LNCaP clone FGC (cell line): ENCODE measurements at regions not wholly inside any gene's neighbourhood (a gene's known extent, or its start where the extent isn't known, plus 50 kb on each side); places are given as distances from the start of the nearest gene placed in this dataset.

Source experiments
- DNase-seq: peaks from one replicate; pipeline ENCODE4 v3.0.0-alpha.2; 2011; ENCODE audit warnings: low read depth
- H3K4me3 ChIP-seq: 2 replicates; pipeline ENCODE4 v1.5.1; 2011; ENCODE audit warnings: mild to moderate bottlenecking, low read depth, low read length, control low read depth
- CTCF ChIP-seq: IDR thresholded peaks from 2 replicates; pipeline ENCODE4 v1.5.1; 2012; ENCODE audit warnings: mild to moderate bottlenecking; ENCODE audit not compliant: control insufficient read depth, insufficient read depth; ENCODE audit errors: extremely low read depth

- DNase-seq, result no peak
- H3K4me3 ChIP-seq, result no peak overlapping the region
- TF ChIP-seq CTCF, result peak; percentile 83
Measured at GRCh38 chr12:130281153-130281799, 56.4 kb upstream of the PIWIL1 start.

DNA sequence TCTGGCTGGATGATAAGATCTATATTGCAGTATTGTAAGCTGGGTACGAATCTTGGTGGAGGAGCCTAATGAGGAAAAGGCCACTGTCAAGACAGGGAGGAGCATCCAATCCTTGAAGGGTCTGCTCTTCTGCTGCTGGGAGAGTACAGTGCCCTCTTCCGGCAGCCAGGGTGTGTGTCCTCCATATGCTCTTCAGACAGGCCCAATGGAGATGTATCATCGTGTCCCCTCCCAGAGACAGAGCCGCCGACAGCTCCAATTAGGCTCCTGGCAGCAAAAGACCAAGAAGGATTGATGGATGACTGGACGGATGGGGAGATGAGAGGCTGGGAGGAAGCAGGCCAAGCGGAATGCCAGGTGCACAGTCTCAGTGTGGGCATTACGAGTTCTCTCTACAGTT lies 51.6 kb upstream of the PIWIL1 start:
- no peak overlapping the region for H3K4me3 ChIP-seq
- DNase-seq, result no peak
- TF ChIP-seq CTCF, result peak; percentile 38

GRCh38 chr12:130286741-130287440 lies 50.8 kb upstream of the PIWIL1 start:
- TF ChIP-seq CTCF, result no peak
- DNase-seq, result no peak
- no peak overlapping the region for H3K4me3 ChIP-seq
